Calu3 (cell line): ENCODE measurements at regions not wholly inside any gene's neighbourhood (a gene's known extent, or its start where the extent isn't known, plus 50 kb on each side); places are given as distances from the start of the nearest gene placed in this dataset.
"Not testable (repeated sequence)": the region's sequence is repeated elsewhere in the genome, so short reads cannot be mapped to it uniquely, and the experiment has no call there.

Experiments used
- BruUV-seq: library from RNA; stranded (reverse); fragments of 400-500 nt; replicated peaks from 2 replicates; lab custom pipeline; 2021; lab: Mats Ljungman, UMichigan
- CTCF ChIA-PET: fragments of 300-600 bp; sonication (Branson Sonifier 250); formaldehyde crosslinking; loops from one replicate; lab custom pipeline; 2022; ENCODE audit warnings: antibody characterized with exemption; lab: Charles Lee
- DNase-seq: peaks from one replicate; pipeline ENCODE4 v3.0.0; 2022
- H3K27ac Mint-ChIP-seq: one replicate; pipeline ENCODE4 v1.8.0; 2022; ENCODE audit warnings: mixed read lengths; ENCODE audit not compliant: unreplicated experiment
- H3K27me3 Mint-ChIP-seq: one replicate; pipeline ENCODE4 v1.8.0; 2022; ENCODE audit warnings: mixed read lengths; ENCODE audit not compliant: unreplicated experiment
- H3K36me3 Mint-ChIP-seq: one replicate; pipeline ENCODE4 v1.8.0; 2022; ENCODE audit warnings: mild to moderate bottlenecking, moderate library complexity, mixed read lengths; ENCODE audit not compliant: insufficient read depth, unreplicated experiment
- H3K4me1 Mint-ChIP-seq: one replicate; pipeline ENCODE4 v1.8.0; 2022; ENCODE audit warnings: mild to moderate bottlenecking, low read depth, mixed read lengths; ENCODE audit not compliant: unreplicated experiment
- H3K4me3 Mint-ChIP-seq: one replicate; pipeline ENCODE4 v1.8.0; 2022; ENCODE audit warnings: mild to moderate bottlenecking, low read depth, moderate library complexity, mixed read lengths; ENCODE audit not compliant: unreplicated experiment
- H3K9me3 Mint-ChIP-seq: one replicate; pipeline ENCODE4 v1.8.0; 2022; ENCODE audit warnings: low read depth, mixed read lengths; ENCODE audit not compliant: unreplicated experiment
- CTCF ChIP-seq: fragments of 200-600 bp; IDR thresholded peaks from one replicate; pipeline ENCODE4 v1.8.0; 2022; ENCODE audit warnings: antibody characterized with exemption; ENCODE audit not compliant: unreplicated experiment
- intact Hi-C: fragments of 100-400 bp; cut with micrococcal nuclease; formaldehyde crosslinking; loops from one replicate; pipeline ENCODE4 v1.10.0; 2022; ENCODE audit not compliant: unreplicated experiment

- H3K9me3 Mint-ChIP-seq: no peaks in the 10 kb centered on the region
- no peak for TF ChIP-seq CTCF
- BruUV-seq: no TSS peak
- no peaks in the 10 kb centered on the region for H3K27me3 Mint-ChIP-seq
- CTCF ChIA-PET: no interaction called here
- no peak for DNase-seq
- no peaks in the 10 kb centered on the region for H3K36me3 Mint-ChIP-seq
- H3K27ac Mint-ChIP-seq: no peak overlapping the region
- H3K4me3 Mint-ChIP-seq: no peak overlapping the region
- H3K4me1 Mint-ChIP-seq: no peaks in the 10 kb centered on the region
- intact Hi-C loops: no loop called here
Measured at GRCh38 chr13:34731486-34731885, 210.6 kb upstream of the NBEA start.

- intact Hi-C loops: no loop called here
- BruUV-seq: no TSS peak
- no peaks in the 10 kb centered on the region for H3K27me3 Mint-ChIP-seq
- H3K9me3 Mint-ChIP-seq: no peaks in the 10 kb centered on the region
- TF ChIP-seq CTCF: no peak
- H3K27ac Mint-ChIP-seq: no peak overlapping the region
- DNase-seq: no peak
- H3K4me1 Mint-ChIP-seq: no peaks in the 10 kb centered on the region
- CTCF ChIA-PET: no interaction called here
- no peaks in the 10 kb centered on the region for H3K36me3 Mint-ChIP-seq
- no peak overlapping the region for H3K4me3 Mint-ChIP-seq
Measured at GRCh38 chr13:34733721-34734120, 208.3 kb upstream of the NBEA start.

- Mint-ChIP-seq H3K9me3 (no peaks in the 10 kb centered on the region), H3K4me3 (no peak overlapping the region), H3K4me1 (no peaks in the 10 kb centered on the region), H3K27ac (no peak overlapping the region), H3K27me3 (no peaks in the 10 kb centered on the region), H3K36me3 (no peaks in the 10 kb centered on the region)
- no peak for TF ChIP-seq CTCF
- DNase-seq: no peak
- CTCF ChIA-PET: no interaction called here
- no TSS peak for BruUV-seq
- intact Hi-C loops: no loop called here
Measured at GRCh38 chr13:34734932-34735331, 207.1 kb upstream of the NBEA start.

GRCh38 chr13:34738254-34738992 lies 203.6 kb upstream of the NBEA start:
- Mint-ChIP-seq H3K27me3 (no peaks in the 10 kb centered on the region), H3K4me3 (no peak overlapping the region), H3K36me3 (no peaks in the 10 kb centered on the region), H3K9me3 (no peaks in the 10 kb centered on the region), H3K27ac (no peak overlapping the region), H3K4me1 (no peaks in the 10 kb centered on the region)
- intact Hi-C loops: no loop called here
- no peak for TF ChIP-seq CTCF
- DNase-seq: no peak
- no TSS peak for BruUV-seq
- CTCF ChIA-PET: no interaction called here

GRCh38 chr13:34747056-34747455 lies 195.0 kb upstream of the NBEA start:
- Mint-ChIP-seq H3K9me3 (peaks cover 11% of the 10 kb centered on the region), H3K27ac (peak overlapping the region; percentile 94), H3K36me3 (peaks cover 12% of the 10 kb centered on the region)
- H3K27me3 Mint-ChIP-seq, BruUV-seq, DNase-seq, H3K4me1 Mint-ChIP-seq, H3K4me3 Mint-ChIP-seq: not testable (repeated sequence)
- CTCF ChIA-PET: interaction anchor here (1.9 kb wide), 1 partner anchor 120 kb away, joined by 5 read pairs; no protein-coding TSS in a partner anchor
- intact Hi-C loops: loop anchor here (5.0 to 10.0 kb wide), 2 partner anchors 195 to 408 kb away; partner anchors contain the start of gene NBEA
